ENCODE measurements at regions not wholly inside any gene's neighbourhood (a gene's known extent, or its start where the extent isn't known, plus 50 kb on each side); places are given as distances from the start of the nearest gene placed in this dataset.

DNA sequence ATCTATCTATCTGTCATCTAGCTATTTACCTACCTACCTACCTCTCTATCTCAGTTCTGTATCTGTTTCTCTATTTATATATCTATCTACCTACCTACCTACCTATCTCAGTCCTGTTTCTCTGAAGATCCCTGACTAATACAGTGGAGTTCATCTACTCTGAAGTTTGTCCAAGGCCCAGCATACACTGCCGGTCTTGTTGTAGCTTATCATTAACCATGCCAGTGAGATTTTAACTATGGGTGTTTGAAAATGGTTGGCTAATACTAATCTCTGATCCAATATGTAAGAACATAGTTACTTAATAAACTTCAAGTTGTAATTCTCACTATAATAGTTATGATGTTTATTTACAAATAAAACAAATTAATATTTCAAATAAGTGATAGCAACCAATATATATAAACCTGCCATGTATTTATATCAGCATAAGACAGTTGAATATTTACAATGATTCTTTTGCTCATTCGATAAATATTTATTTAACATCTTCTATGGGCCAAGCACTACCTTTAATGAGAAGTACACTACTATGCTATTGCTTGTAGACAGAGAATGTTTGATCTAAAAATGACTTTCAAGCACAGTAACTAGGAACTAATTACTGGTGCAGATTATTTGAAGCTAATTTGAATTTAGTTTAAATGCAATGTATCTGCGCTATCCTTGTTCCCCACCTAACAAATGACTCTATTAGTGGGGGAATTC, 242.1 kb downstream of the KLF5 start:
- Histone ChIP-seq H2AFZ (ENCODE audit: low read depth, low read length) (no peak overlapping the region), H3K27ac (ENCODE audit: low read length) (no peak overlapping the region), H3K4me2 (ENCODE audit: low read length) (no peak overlapping the region), H3K9me3 (ENCODE audit: low read length) (no peaks in the 10 kb centered on the region), H4K20me1 (ENCODE audit: insufficient read depth) (no peaks in the 10 kb centered on the region), H3F3A (ENCODE audit: insufficient read depth, low read length, poor library complexity, severe bottlenecking) (no peaks in the 10 kb centered on the region), H3K79me2 (replicated peaks; ENCODE audit: insufficient read depth, low read length) (no peaks in the 10 kb centered on the region), H3K36me3 (ENCODE audit: insufficient read depth, low read length) (no peaks in the 10 kb centered on the region), H3K9me2 (ENCODE audit: insufficient read depth, low read length) (no peaks in the 10 kb centered on the region), H3K27me3 (ENCODE audit: insufficient read depth, low read depth, low read length) (no peaks in the 10 kb centered on the region), H3K4me3 (ENCODE audit: low read length) (no peak overlapping the region), H3K9ac (ENCODE audit: low read length) (no peak overlapping the region)
- TF ChIP-seq EZH2 (IDR thresholded peaks at IDR 0.05; ENCODE audit: borderline replicate concordance, insufficient read depth, low read length, poor library complexity, severe bottlenecking) = no peak

DNA sequence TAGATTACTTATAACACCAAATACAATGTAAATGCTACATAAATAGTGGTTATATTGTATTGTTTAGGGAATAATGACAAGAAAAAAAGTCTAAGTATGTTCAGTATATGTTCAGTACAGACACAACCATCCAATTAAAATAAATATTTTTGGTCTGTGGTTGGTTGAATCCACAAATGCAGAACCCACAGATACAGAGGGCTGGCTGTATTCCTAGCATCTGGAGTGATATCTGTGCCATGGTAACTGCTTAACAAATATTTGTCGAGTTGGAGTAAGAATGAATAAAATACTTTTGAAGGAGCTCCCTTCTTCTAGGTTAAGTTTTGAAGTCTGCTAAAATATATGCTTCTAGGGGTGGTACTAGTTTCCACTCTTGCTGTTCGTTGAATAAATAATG, 241.0 kb downstream of the KLF5 start:
- Histone ChIP-seq H3K9me2 (ENCODE audit: insufficient read depth, low read length) (no peaks in the 10 kb centered on the region), H3K4me3 (ENCODE audit: low read length) (no peak overlapping the region), H4K20me1 (ENCODE audit: insufficient read depth) (no peaks in the 10 kb centered on the region), H3K4me2 (ENCODE audit: low read length) (no peak overlapping the region), H3K79me2 (replicated peaks; ENCODE audit: insufficient read depth, low read length) (no peaks in the 10 kb centered on the region), H3K9ac (ENCODE audit: low read length) (no peak overlapping the region), H3K36me3 (ENCODE audit: insufficient read depth, low read length) (no peaks in the 10 kb centered on the region), H3K27me3 (ENCODE audit: insufficient read depth, low read depth, low read length) (no peaks in the 10 kb centered on the region), H2AFZ (ENCODE audit: low read depth, low read length) (no peak overlapping the region), H3K27ac (ENCODE audit: low read length) (no peak overlapping the region), H3F3A (ENCODE audit: insufficient read depth, low read length, poor library complexity, severe bottlenecking) (no peaks in the 10 kb centered on the region), H3K9me3 (ENCODE audit: low read length) (no peaks in the 10 kb centered on the region)
- TF ChIP-seq, protein P1, sequence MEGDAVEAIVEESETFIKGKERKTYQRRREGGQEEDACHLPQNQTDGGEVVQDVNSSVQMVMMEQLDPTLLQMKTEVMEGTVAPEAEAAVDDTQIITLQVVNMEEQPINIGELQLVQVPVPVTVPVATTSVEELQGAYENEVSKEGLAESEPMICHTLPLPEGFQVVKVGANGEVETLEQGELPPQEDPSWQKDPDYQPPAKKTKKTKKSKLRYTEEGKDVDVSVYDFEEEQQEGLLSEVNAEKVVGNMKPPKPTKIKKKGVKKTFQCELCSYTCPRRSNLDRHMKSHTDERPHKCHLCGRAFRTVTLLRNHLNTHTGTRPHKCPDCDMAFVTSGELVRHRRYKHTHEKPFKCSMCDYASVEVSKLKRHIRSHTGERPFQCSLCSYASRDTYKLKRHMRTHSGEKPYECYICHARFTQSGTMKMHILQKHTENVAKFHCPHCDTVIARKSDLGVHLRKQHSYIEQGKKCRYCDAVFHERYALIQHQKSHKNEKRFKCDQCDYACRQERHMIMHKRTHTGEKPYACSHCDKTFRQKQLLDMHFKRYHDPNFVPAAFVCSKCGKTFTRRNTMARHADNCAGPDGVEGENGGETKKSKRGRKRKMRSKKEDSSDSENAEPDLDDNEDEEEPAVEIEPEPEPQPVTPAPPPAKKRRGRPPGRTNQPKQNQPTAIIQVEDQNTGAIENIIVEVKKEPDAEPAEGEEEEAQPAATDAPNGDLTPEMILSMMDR (IDR thresholded peaks at IDR 0.05; ENCODE audit: poor library complexity, severe bottlenecking) = no peak
- TF ChIP-seq SMC3 (conservative IDR thresholded peaks at IDR 0.05; ENCODE audit: poor library complexity) (no peak), POLR2AphosphoS5 (IDR thresholded peaks at IDR 0.05) (no peak), MXI1 (conservative IDR thresholded peaks at IDR 0.05; ENCODE audit: poor library complexity, severe bottlenecking) (no peak), TAF1 (IDR thresholded peaks at IDR 0.05; ENCODE audit: low read depth) (no peak), EP300 (conservative IDR thresholded peaks at IDR 0.05; ENCODE audit: poor library complexity, severe bottlenecking) (no peak), RAD21 (conservative IDR thresholded peaks at IDR 0.05) (no peak), EZH2 (IDR thresholded peaks at IDR 0.05; ENCODE audit: borderline replicate concordance, insufficient read depth, low read length, poor library complexity, severe bottlenecking) (no peak)
- TF ChIP-seq, protein P2, sequence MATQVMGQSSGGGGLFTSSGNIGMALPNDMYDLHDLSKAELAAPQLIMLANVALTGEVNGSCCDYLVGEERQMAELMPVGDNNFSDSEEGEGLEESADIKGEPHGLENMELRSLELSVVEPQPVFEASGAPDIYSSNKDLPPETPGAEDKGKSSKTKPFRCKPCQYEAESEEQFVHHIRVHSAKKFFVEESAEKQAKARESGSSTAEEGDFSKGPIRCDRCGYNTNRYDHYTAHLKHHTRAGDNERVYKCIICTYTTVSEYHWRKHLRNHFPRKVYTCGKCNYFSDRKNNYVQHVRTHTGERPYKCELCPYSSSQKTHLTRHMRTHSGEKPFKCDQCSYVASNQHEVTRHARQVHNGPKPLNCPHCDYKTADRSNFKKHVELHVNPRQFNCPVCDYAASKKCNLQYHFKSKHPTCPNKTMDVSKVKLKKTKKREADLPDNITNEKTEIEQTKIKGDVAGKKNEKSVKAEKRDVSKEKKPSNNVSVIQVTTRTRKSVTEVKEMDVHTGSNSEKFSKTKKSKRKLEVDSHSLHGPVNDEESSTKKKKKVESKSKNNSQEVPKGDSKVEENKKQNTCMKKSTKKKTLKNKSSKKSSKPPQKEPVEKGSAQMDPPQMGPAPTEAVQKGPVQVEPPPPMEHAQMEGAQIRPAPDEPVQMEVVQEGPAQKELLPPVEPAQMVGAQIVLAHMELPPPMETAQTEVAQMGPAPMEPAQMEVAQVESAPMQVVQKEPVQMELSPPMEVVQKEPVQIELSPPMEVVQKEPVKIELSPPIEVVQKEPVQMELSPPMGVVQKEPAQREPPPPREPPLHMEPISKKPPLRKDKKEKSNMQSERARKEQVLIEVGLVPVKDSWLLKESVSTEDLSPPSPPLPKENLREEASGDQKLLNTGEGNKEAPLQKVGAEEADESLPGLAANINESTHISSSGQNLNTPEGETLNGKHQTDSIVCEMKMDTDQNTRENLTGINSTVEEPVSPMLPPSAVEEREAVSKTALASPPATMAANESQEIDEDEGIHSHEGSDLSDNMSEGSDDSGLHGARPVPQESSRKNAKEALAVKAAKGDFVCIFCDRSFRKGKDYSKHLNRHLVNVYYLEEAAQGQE (IDR thresholded peaks at IDR 0.05; ENCODE audit: borderline replicate concordance) = no peak

Data from neural cell (in vitro differentiated cells).